ENCODE measurements at regions not wholly inside any gene's neighbourhood (a gene's known extent, or its start where the extent isn't known, plus 50 kb on each side); places are given as distances from the start of the nearest gene placed in this dataset.

DNA sequence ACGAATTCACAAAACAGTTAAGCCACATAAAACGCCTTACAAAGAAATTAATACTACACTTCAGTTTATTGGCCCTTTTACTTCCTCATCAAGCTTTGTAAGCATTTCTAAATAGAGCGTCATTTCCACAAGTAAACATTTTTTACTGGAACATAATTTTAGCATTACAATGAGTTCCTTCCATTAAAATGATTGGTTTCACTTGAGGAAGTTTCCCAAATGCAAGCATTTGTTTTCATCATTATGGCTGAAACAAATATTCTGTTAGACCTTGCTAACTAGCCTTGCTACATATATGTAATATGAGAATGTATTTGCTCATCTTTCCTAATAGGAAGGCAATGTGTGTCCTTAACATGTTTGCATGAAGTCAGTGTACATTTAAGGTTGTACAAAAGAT is 579.1 kb downstream of the IRS1 start:
- Histone ChIP-seq H4K20me1 (ENCODE audit: insufficient read depth, low read length) (no peaks in the 10 kb centered on the region), H3K9me3 (ENCODE audit: low read length) (no peaks in the 10 kb centered on the region), H3K4me1 (ENCODE audit: insufficient read depth, low read length) (0 out of 2 replicates have a peak, but pooled peaks cover 5% of the 10 kb centered on the region), H3K27ac (ENCODE audit: extremely low read length, insufficient read depth, low read length) (no peak overlapping the region), H3K4me2 (ENCODE audit: low read depth, low read length) (no peak overlapping the region), H3K4me3 (replicated peaks in 1 of 3; ENCODE audit: insufficient read depth in 1 of 3, low read depth in 2 of 3, low read length in 3 of 3) (no peak overlapping the region), H3K36me3 (replicated peaks in 1 of 2; ENCODE audit: control insufficient read depth in 1 of 2, insufficient read depth in 2 of 2, low read length in 2 of 2) (no peaks in the 10 kb centered on the region), H3K27me3 (ENCODE audit: control insufficient read depth in 1 of 2, insufficient read depth in 2 of 2, low read length in 2 of 2) (no peaks in the 10 kb centered on the region), H3K9ac (ENCODE audit: insufficient read depth, low read depth, low read length) (no peak overlapping the region), H2AFZ (ENCODE audit: low read length) (no peak overlapping the region), H3K79me2 (ENCODE audit: insufficient read depth, low read length) (no peaks in the 10 kb centered on the region)
- no peak for TF ChIP-seq ZNF224 (CRISPR knock-in tag; IDR thresholded peaks at IDR 0.05)
- TF ChIP-seq ZMYM2 (CRISPR knock-in tag; IDR thresholded peaks at IDR 0.05) = no peak
- TF ChIP-seq SKI (IDR thresholded peaks at IDR 0.05; ENCODE audit: partially characterized antibody) = no peak
- TF ChIP-seq, protein P1, sequence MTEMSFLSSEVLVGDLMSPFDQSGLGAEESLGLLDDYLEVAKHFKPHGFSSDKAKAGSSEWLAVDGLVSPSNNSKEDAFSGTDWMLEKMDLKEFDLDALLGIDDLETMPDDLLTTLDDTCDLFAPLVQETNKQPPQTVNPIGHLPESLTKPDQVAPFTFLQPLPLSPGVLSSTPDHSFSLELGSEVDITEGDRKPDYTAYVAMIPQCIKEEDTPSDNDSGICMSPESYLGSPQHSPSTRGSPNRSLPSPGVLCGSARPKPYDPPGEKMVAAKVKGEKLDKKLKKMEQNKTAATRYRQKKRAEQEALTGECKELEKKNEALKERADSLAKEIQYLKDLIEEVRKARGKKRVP (CRISPR knock-in tag; IDR thresholded peaks at IDR 0.05) = no peak
- no peak for TF ChIP-seq ZNF616 (CRISPR knock-in tag; IDR thresholded peaks at IDR 0.05; ENCODE audit: low read depth)
- DNase-seq (ENCODE audit: low spot score) (no peak), FAIRE-seq (no peak), ATAC-seq (no peak)
- 83% methylated on average over 3 of the region's 3 CpGs for WGBS (ENCODE audit: low lambda C conversion rate)
- in situ Hi-C loops (cut with HindIII; ENCODE audit: extremely low pct_ligation_motif_present, low pct_unique_long_range_greater_than_20kb) = no loop called here
- ChIA-PET CTCF (ENCODE audit: low intra/inter-chr PET ratio, low total read pairs) (no interaction called here), POLR2A (no interaction called here)
- no TSS peak for BruUV-seq (replicated peaks)
- intact Hi-C loops (cut with micrococcal nuclease; ENCODE audit: unreplicated experiment) = no loop called here

DNA sequence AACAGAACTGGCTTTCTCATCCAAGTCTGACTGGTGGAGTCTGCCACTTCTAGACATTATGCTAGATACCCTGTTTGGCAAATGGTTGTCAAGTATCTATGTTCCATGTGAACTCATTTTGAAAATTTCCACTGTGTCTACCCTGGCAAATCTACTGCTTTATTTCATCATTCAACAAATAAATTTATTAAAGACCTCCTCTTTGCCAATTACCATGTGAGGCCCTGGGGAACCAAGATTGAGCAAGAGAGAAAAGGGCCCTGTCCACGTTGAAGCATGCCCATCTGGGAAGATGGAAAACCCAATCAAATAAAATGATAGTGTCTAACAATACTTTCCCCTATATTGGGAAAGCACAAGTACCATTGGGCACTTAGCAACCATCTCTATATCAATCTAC is 582.4 kb downstream of the IRS1 start:
- BruUV-seq (replicated peaks) = no TSS peak
- Histone ChIP-seq H3K9ac (ENCODE audit: insufficient read depth, low read depth, low read length) (no peak overlapping the region), H2AFZ (ENCODE audit: low read length) (no peak overlapping the region), H3K79me2 (ENCODE audit: insufficient read depth, low read length) (no peaks in the 10 kb centered on the region), H3K27me3 (ENCODE audit: control insufficient read depth in 1 of 2, insufficient read depth in 2 of 2, low read length in 2 of 2) (no peaks in the 10 kb centered on the region), H3K9me3 (ENCODE audit: low read length) (no peaks in the 10 kb centered on the region), H4K20me1 (ENCODE audit: insufficient read depth, low read length) (no peaks in the 10 kb centered on the region), H3K4me3 (replicated peaks in 1 of 3; ENCODE audit: insufficient read depth in 1 of 3, low read depth in 2 of 3, low read length in 3 of 3) (no peak overlapping the region), H3K4me1 (ENCODE audit: insufficient read depth, low read length) (0 out of 2 replicates have a peak, but pooled peaks cover 5% of the 10 kb centered on the region), H3K36me3 (replicated peaks in 1 of 2; ENCODE audit: control insufficient read depth in 1 of 2, insufficient read depth in 2 of 2, low read length in 2 of 2) (no peaks in the 10 kb centered on the region), H3K27ac (ENCODE audit: extremely low read length, insufficient read depth, low read length) (no peak overlapping the region), H3K4me2 (ENCODE audit: low read depth, low read length) (no peak overlapping the region)
- DNase-seq (ENCODE audit: low spot score) = no peak
- ChIA-PET POLR2A (no interaction called here), CTCF (ENCODE audit: low intra/inter-chr PET ratio, low total read pairs) (no interaction called here)
- intact Hi-C loops (cut with micrococcal nuclease; ENCODE audit: unreplicated experiment) (loop anchor here (2.0 to 10.0 kb wide), 5 partner anchors 185 to 768 kb away; no protein-coding TSS in a partner anchor), in situ Hi-C loops (cut with HindIII; ENCODE audit: extremely low pct_ligation_motif_present, low pct_unique_long_range_greater_than_20kb) (loop anchor here (10.0 kb wide), 1 partner anchor 578 kb away; the partner anchor contains the start of gene IRS1)
- WGBS (ENCODE audit: low lambda C conversion rate) = 47% methylated on average over 1 of the region's 1 CpG
- no peak for FAIRE-seq
- no peak for TF ChIP-seq ZMYM4 (CRISPR knock-in tag; IDR thresholded peaks at IDR 0.05)
- TF ChIP-seq HMG20B (CRISPR knock-in tag; conservative IDR thresholded peaks at IDR 0.05) = no peak
- TF ChIP-seq SMAD3 (CRISPR knock-in tag; IDR thresholded peaks at IDR 0.05) = no peak
- no peak for TF ChIP-seq AGO2 (optimal IDR thresholded peaks at IDR 0.05; ENCODE audit: low read depth, low read length)
- TF ChIP-seq, protein P2, sequence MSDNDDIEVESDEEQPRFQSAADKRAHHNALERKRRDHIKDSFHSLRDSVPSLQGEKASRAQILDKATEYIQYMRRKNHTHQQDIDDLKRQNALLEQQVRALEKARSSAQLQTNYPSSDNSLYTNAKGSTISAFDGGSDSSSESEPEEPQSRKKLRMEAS (IDR thresholded peaks at IDR 0.05) = no peak
- ATAC-seq = no peak
